ENCODE measurements at regions not wholly inside any gene's neighbourhood (a gene's known extent, or its start where the extent isn't known, plus 50 kb on each side); places are given as distances from the start of the nearest gene placed in this dataset.

- TF ChIP-seq CTCF (optimal IDR thresholded peaks at IDR 0.05 in 1 of 3, IDR thresholded peaks at IDR 0.05 in 1 of 3, conservative IDR thresholded peaks at IDR 0.05 in 1 of 3; ENCODE audit: extremely low read depth in 1 of 3, insufficient read depth in 2 of 3, low read length in 3 of 3) (no peak), EZH2 (IDR thresholded peaks at IDR 0.05; ENCODE audit: low read length) (no peak)
Observed at GRCh38 chr10:62904281-62904875, 88.2 kb upstream of the EGR2 start.

Data from keratinocyte (primary cell).